ENCODE measurements at regions not wholly inside any gene's neighbourhood (a gene's known extent, or its start where the extent isn't known, plus 50 kb on each side); places are given as distances from the start of the nearest gene placed in this dataset.

DNA sequence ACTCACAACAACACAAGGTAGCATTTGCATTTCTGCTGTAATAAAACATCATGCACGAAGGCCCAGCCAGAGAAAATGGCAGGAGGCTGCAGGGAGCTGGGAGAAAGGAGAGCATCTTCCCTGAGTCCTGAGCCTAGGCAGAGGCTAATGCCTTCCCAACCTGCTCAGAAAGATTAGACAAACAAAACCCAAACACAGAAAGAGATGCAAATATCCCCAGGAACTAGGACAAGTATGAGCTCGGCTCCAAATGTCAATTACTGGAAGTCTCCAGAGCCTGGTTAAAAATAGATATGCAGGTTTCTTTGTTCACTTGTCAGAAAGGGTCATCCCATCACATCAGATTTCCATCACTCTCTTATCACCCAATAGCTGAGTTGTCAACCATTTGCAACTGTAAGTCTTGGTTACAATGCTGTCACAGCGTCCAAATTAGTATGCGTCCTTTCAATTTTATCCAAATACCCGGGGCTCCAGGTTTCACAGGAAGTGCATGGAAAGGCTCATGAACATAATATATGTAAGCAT lies 316.5 kb upstream of the CELF2 start:
- TF ChIP-seq SP1 (IDR thresholded peaks at IDR 0.05): no peak
- TF ChIP-seq GABPA (IDR thresholded peaks at IDR 0.05 in 1 of 2, conservative IDR thresholded peaks at IDR 0.05 in 1 of 2): no peak
- TF ChIP-seq, protein P1, sequence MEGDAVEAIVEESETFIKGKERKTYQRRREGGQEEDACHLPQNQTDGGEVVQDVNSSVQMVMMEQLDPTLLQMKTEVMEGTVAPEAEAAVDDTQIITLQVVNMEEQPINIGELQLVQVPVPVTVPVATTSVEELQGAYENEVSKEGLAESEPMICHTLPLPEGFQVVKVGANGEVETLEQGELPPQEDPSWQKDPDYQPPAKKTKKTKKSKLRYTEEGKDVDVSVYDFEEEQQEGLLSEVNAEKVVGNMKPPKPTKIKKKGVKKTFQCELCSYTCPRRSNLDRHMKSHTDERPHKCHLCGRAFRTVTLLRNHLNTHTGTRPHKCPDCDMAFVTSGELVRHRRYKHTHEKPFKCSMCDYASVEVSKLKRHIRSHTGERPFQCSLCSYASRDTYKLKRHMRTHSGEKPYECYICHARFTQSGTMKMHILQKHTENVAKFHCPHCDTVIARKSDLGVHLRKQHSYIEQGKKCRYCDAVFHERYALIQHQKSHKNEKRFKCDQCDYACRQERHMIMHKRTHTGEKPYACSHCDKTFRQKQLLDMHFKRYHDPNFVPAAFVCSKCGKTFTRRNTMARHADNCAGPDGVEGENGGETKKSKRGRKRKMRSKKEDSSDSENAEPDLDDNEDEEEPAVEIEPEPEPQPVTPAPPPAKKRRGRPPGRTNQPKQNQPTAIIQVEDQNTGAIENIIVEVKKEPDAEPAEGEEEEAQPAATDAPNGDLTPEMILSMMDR (IDR thresholded peaks at IDR 0.05; ENCODE audit: low read depth, low read length, missing input control): no peak
- TF ChIP-seq, protein P2, sequence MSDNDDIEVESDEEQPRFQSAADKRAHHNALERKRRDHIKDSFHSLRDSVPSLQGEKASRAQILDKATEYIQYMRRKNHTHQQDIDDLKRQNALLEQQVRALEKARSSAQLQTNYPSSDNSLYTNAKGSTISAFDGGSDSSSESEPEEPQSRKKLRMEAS (IDR thresholded peaks at IDR 0.05): no peak
